PC-3 (cell line): ENCODE measurements at regions not wholly inside any gene's neighbourhood (a gene's known extent, or its start where the extent isn't known, plus 50 kb on each side); places are given as distances from the start of the nearest gene placed in this dataset.

Experiments used
- ATAC-seq: fragments of 200-7000 bp; cut with Tn5 transposase; 2 replicates; pipeline ENCODE4 v1.9.1; 2020; ENCODE audit warnings: mild to moderate bottlenecking, moderate library complexity
- BruUV-seq: library from RNA; stranded (reverse); fragments of 400-500 nt; replicated peaks from 2 replicates; lab custom pipeline; 2021; lab: Mats Ljungman, UMichigan
- CTCF ChIA-PET: fragments of 300-600 bp; sonication (Branson Sonifier 250); formaldehyde crosslinking; loops from one replicate; lab custom pipeline; 2022; ENCODE audit warnings: antibody characterized with exemption; lab: Charles Lee
- POLR2A ChIA-PET: fragments of 300-600 bp; sonication (Branson Sonifier 250); formaldehyde crosslinking; loops from one replicate; lab custom pipeline; 2022; ENCODE audit warnings: antibody characterized with exemption; ENCODE audit not compliant: unreplicated experiment; lab: Charles Lee
- DNase-seq: peaks from one replicate; pipeline ENCODE4 v3.0.0-alpha.2; 2015
- H2AFZ ChIP-seq: fragments of 300-600 bp; sonication (generic); 2 replicates; pipeline ENCODE4 v1.6.0; 2016; ENCODE audit warnings: antibody characterized with exemption, low read length
- H3F3A ChIP-seq: fragments of 300-600 bp; sonication (generic); one replicate; pipeline ENCODE4 v1.6.0; 2017; ENCODE audit warnings: antibody characterized with exemption, low read length, control low read depth, mild to moderate bottlenecking; ENCODE audit not compliant: unreplicated experiment
- H3K27ac ChIP-seq: fragments of 300-600 bp; sonication (generic); 2 replicates; pipeline ENCODE4 v1.5.1; 2016; ENCODE audit warnings: mild to moderate bottlenecking, low read length
- H3K27me3 ChIP-seq: fragments of 300-600 bp; sonication (generic); 2 replicates; pipeline ENCODE4 v1.6.1; 2016; ENCODE audit warnings: low read length, mixed read lengths
- H3K36me3 ChIP-seq: fragments of 300-600 bp; sonication (generic); 2 replicates; pipeline ENCODE4 v1.6.1; 2016; ENCODE audit warnings: low read depth, mixed run types, low read length, mixed read lengths
- H3K4me1 ChIP-seq: fragments of 300-600 bp; sonication (generic); 2 replicates; pipeline ENCODE4 v1.5.1; 2016; ENCODE audit warnings: low read length; ENCODE audit not compliant: insufficient read depth
- H3K4me2 ChIP-seq: fragments of 300-600 bp; sonication (generic); 2 replicates; pipeline ENCODE4 v1.6.0; 2016; ENCODE audit warnings: low read length
- H3K4me3 ChIP-seq: fragments of 300-600 bp; sonication (generic); 2 replicates; pipeline ENCODE4 v1.5.1; 2016; ENCODE audit warnings: mild to moderate bottlenecking, low read length, mixed read lengths
- H3K79me2 ChIP-seq: fragments of 300-600 bp; sonication (generic); 2 replicates; pipeline ENCODE4 v1.6.1; 2017; ENCODE audit warnings: low read length, mixed read lengths
- H3K9ac ChIP-seq: fragments of 300-600 bp; sonication (generic); 2 replicates; pipeline ENCODE4 v1.6.0; 2016; ENCODE audit warnings: mild to moderate bottlenecking, low read length
- H3K9me2 ChIP-seq: fragments of 300-600 bp; sonication (generic); replicated peaks from 2 replicates; pipeline ENCODE4 v1.6.1; 2016; ENCODE audit warnings: mixed run types, low read length, mixed read lengths
- H3K9me3 ChIP-seq: fragments of 300-600 bp; sonication (generic); 2 replicates; pipeline ENCODE4 v1.6.1; 2016; ENCODE audit warnings: low read length, mixed read lengths
- H4K20me1 ChIP-seq: fragments of 300-600 bp; sonication (generic); 2 replicates; pipeline ENCODE4 v1.6.1; 2016; ENCODE audit warnings: low read length, mixed read lengths
- CTCF ChIP-seq: fragments of 300-600 bp; sonication (generic); conservative IDR thresholded peaks from 2 replicates; pipeline ENCODE4 v1.5.1; 2017; ENCODE audit warnings: antibody characterized with exemption, low read depth, mild to moderate bottlenecking, low read length
- EZH2 ChIP-seq: fragments of 300-600 bp; sonication (generic); IDR thresholded peaks from one replicate; pipeline ENCODE4 v1.6.1; 2017; ENCODE audit warnings: antibody characterized with exemption, mild to moderate bottlenecking, low read length; ENCODE audit not compliant: unreplicated experiment
- EZH2phosphoT487 ChIP-seq: fragments of 300-600 bp; sonication (generic); IDR thresholded peaks from 2 replicates; pipeline ENCODE4 v1.6.1; 2018; ENCODE audit warnings: mild to moderate bottlenecking, antibody characterized with exemption, low read length, borderline replicate concordance
- intact Hi-C: fragments of 100-400 bp; cut with micrococcal nuclease; formaldehyde crosslinking; loops from 2 replicates; pipeline ENCODE4 v1.9.0; 2023

- Histone ChIP-seq H4K20me1 (no peaks in the 10 kb centered on the region), H3F3A (no peaks in the 10 kb centered on the region), H3K36me3 (no peaks in the 10 kb centered on the region), H3K9me2 (no peaks in the 10 kb centered on the region), H3K4me3 (no peak overlapping the region), H3K27ac (no peak overlapping the region), H3K9ac (no peak overlapping the region), H3K4me1 (no peaks in the 10 kb centered on the region), H3K9me3 (no peaks in the 10 kb centered on the region), H3K27me3 (no peaks in the 10 kb centered on the region), H3K79me2 (no peaks in the 10 kb centered on the region), H2AFZ (no peak overlapping the region), H3K4me2 (no peak overlapping the region)
- no peak for DNase-seq
- intact Hi-C loops = no loop called here
- ChIA-PET POLR2A (no interaction called here), CTCF (no interaction called here)
- no TSS peak for BruUV-seq
- TF ChIP-seq EZH2 = no peak
- TF ChIP-seq CTCF = no peak
- TF ChIP-seq EZH2phosphoT487 = no peak
- ATAC-seq = no peak
Observed at GRCh38 chrX:10676235-10676957, 56.0 kb upstream of the MID1 start.

GRCh38 chrX:10677490-10677889 is 57.1 kb upstream of the MID1 start:
- BruUV-seq = no TSS peak
- ChIA-PET CTCF (no interaction called here), POLR2A (no interaction called here)
- intact Hi-C loops = no loop called here
- Histone ChIP-seq H3K27ac (no peak overlapping the region), H3K79me2 (no peaks in the 10 kb centered on the region), H2AFZ (no peak overlapping the region), H3K36me3 (no peaks in the 10 kb centered on the region), H4K20me1 (no peaks in the 10 kb centered on the region), H3K4me3 (no peak overlapping the region), H3K4me1 (no peaks in the 10 kb centered on the region), H3K9ac (no peak overlapping the region), H3K27me3 (no peaks in the 10 kb centered on the region), H3K4me2 (no peak overlapping the region), H3K9me2 (no peaks in the 10 kb centered on the region), H3K9me3 (no peaks in the 10 kb centered on the region), H3F3A (no peaks in the 10 kb centered on the region)
- no peak for DNase-seq
- ATAC-seq = no peak
- TF ChIP-seq EZH2 (no peak), CTCF (no peak), EZH2phosphoT487 (no peak)

DNA sequence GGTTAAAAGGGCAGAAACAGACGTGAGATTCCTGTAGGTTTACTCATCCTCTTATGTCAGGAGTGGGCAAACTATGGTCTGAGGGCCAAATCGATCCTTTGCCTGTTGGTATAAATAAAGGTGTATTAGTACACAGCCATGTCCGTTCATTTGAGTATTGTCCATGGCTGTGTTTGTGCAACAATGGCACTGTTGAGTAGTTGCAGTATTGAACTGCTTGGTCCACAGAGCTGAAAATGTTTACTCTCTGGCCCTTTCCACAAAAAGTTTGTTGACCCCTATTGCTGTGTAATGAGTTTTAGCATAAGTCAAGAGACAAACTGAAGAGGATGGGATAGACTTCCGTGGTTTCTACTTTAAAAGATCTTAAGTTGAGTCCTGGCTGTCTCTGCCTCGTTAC is 59.0 kb upstream of the MID1 start:
- Histone ChIP-seq H3K27ac (no peak overlapping the region), H3K9me3 (no peaks in the 10 kb centered on the region), H3K4me3 (no peak overlapping the region), H3K4me2 (no peak overlapping the region), H3K79me2 (no peaks in the 10 kb centered on the region), H3K9me2 (no peaks in the 10 kb centered on the region), H3K9ac (no peak overlapping the region), H3F3A (no peaks in the 10 kb centered on the region), H3K36me3 (no peaks in the 10 kb centered on the region), H2AFZ (no peak overlapping the region), H4K20me1 (no peaks in the 10 kb centered on the region), H3K27me3 (no peaks in the 10 kb centered on the region), H3K4me1 (no peaks in the 10 kb centered on the region)
- TF ChIP-seq CTCF (no peak), EZH2phosphoT487 (no peak)
- ATAC-seq = no peak
- POLR2A ChIA-PET = no interaction called here
- intact Hi-C loops = no loop called here
- BruUV-seq = no TSS peak
- DNase-seq = no peak
- CTCF ChIA-PET = no interaction called here
